AML-193 (cell line): ENCODE measurements at regions not wholly inside any gene's neighbourhood (a gene's known extent, or its start where the extent isn't known, plus 50 kb on each side); places are given as distances from the start of the nearest gene placed in this dataset.

Source experiments
- DNase-seq, 2 experiments: peaks; one replicate each; lab custom pipeline; 2025; lab: John Stamatoyannopoulos, UW

DNA sequence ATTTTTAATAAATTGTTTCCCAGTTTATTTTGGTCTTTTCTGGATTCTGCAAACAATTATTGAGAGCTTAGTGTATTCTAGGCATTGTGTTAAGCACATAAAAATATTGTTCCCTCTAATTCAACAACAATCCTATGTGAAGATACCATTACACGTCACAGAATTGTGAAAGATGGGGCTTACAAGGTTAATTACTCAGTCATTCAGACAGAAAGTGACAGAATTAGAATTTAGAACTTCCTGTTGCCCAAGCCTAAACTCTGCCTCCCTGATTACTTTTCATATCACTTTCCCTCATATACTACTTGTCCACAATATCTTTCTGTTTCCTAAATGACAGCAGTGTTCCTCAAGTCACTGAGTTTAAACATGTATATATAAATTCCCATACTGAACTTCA is 186.7 kb upstream of the VEGFC start:
- DNase-seq: no peak

DNA sequence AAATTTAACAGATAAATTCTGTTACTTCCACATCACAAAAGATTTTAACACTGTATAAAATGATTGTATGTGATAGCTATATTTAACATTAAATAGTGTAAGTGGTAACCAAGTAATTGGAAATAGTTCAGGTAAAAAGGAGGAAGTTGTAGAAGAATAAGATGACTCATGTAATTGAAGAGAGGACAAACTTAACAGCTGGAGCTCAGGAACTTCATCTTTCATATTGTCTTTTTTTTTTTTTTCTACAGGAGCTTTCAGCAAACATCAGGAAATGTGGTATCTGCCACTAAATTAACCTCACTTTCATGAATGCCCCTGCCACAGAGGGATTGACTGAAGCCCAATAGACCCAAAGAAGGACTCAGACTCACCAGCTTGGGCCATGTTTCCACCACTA is 188.4 kb upstream of the VEGFC start:
- DNase-seq: peak in 1 of 2 experiments; percentile 1

DNA sequence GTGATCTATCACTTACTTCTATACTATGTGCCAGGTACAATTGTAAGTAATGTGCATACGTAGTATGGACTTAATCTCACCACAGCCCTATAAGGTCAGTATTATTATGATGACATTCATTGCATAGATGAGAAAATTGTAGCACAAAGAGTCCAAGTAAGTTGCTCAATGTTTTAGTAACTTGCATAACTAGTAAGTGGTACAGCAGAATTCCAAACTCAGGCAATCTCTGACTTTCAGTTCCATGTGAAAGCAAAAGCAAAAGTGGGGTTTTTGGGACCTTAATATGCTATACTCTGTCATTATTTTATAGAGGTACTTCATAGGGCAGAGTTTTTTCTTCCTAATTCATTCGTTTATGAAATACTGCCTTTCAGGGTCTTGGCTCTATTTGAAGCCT is 188.8 kb upstream of the VEGFC start:
- DNase-seq: no peak

DNA sequence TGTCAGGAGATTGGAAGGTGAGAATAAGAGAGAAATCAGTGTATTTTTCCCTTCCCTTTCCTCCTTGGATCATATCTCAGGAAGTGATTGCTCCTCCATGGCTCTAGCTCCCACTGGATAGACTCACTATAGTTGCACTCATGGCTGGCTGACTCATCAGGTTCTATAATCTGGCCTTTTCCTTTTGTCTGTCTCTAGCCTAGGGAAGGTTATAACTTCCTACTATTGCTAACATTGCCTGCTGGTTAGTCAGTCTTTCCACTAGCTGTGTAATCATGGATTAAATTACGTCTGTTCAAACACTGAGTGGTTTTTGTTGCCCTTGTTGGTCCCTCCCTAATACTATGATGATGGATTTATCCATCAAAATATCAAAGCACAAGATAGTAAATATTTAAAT is 195.5 kb upstream of the VEGFC start:
- DNase-seq: no peak

DNA sequence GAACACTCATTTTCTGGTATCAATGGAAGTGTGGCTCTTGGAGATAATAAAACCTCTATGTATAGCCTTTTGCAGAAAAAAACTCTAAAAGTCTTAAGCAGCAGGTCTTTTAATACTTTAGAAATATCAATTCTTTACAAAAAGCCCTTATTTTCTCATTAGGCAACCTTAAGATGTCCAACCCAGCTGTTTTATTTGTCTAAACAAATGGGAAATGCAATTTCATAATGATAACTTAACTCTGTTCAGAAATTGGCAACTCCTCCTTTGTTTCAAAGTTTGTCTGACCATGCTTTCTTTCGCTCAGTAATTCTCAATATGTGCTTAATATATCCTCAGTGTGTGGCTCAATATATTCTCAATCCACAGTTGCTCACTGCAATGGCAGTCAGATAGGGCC is 196.5 kb upstream of the VEGFC start:
- DNase-seq: no peak

DNA sequence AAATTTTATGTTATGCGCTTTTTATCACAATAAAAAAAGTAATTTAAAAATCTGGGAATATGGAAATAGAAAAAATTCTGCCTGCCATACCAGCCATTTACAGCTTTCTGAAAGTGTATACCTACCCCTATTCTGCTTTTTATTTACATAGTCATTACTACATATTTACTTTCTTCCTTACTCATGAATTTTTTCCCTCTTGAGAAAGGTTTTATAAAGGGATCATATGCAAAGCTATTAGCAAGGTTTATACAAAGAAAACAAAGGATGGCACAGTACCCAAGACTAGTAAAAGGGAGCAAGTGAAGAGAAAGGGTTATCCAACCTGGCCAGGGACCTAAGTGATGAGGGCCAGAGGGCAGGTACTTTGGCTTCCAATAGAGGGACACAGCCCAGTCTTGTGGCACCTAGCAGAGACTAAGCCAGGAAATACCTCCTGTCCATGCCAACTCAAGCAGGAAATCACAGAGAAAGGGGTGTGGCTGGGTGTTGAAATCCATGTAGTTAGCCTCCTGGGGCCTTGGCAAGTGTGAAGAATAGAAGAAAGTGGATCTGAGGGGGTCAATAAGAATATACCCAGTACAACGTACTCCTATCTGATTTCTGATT is 207.3 kb upstream of the VEGFC start:
- no peak for DNase-seq

DNA sequence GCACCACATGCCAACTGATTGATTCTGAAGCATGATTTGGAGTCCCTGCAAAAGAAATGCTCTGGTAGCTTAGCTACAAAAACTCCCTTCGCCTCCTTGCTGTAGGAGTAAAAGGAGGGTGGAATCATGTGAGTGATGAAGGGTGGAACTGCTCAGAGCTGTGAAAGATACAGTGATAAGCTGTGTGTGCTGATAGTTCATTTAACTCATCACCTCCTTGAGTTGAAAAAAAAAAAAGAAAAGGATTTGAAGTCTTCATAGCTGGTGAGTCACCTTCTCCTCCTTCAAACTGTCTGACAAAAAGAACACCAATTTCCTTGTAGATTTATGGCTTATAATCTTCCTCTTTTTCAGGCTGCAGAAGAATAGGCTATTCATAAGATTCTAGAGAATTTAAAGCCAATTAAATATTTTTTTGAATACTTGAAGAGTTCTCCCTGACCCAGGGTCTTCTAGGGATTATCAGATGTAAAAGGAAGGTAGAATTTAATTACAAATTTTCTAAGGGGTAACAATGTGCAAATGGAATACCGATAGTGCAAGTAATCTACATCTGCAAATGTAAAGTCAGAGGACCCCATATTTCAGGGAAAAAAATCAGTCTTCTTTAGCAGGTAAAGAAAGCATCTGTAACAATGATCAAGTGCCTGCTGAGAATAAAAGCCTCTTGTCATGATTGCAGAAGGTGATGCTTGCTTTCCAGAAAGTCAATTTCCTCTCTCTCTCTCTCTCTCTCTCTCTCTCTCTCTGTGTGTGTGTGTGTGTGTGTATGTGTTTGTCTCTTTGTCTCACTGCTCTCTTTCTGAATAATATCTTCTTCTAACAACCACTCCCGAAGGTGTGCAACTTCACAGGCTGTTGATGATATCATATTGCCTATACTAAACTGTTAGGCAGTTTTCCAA is 208.8 kb upstream of the VEGFC start:
- DNase-seq: no peak

DNA sequence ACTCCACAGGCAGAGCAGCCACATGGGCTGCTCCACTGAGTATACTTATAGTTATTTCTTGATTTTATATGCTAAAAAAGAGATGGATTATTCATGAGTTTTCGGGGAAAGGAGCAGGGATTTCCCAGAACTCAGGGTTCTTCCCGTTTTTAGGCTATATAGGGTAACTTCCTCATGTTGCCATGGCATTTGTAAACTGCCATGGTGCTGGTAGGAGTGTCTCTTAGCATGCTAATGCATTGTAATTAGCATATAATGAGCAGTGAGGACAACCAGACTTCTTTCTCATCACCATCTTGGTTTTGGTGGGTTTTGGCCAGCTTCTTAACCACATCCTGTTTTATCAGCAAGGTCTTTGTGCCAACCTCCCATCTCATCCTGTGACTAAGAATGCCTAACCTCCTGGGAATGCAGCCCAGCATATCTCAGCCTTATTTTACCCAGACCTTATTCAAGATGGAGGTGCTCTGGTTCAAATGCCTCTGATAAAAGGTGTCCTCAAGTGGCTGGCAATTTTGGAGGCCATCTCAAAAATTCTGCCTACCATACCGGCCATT is 213.0 kb upstream of the VEGFC start:
- DNase-seq: no peak

DNA sequence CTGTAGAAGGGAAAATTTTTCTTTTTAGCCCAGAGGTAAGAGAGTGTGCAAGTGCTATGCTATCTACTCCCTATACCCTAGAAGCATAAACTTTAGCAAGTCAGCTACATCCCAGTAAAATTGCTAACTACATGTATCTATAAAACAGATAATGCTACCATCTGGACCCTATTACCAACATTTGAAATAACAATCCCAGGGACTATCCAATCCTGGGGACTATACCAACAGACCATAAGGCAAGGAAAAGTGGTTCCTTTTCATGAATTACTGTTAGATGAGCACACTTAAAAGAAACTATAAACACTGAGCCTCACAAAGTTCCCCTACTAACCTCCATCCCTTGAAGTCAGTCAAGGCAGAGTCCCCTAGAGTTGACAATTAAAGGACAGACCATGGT is 213.6 kb upstream of the VEGFC start:
- DNase-seq: no peak

DNA sequence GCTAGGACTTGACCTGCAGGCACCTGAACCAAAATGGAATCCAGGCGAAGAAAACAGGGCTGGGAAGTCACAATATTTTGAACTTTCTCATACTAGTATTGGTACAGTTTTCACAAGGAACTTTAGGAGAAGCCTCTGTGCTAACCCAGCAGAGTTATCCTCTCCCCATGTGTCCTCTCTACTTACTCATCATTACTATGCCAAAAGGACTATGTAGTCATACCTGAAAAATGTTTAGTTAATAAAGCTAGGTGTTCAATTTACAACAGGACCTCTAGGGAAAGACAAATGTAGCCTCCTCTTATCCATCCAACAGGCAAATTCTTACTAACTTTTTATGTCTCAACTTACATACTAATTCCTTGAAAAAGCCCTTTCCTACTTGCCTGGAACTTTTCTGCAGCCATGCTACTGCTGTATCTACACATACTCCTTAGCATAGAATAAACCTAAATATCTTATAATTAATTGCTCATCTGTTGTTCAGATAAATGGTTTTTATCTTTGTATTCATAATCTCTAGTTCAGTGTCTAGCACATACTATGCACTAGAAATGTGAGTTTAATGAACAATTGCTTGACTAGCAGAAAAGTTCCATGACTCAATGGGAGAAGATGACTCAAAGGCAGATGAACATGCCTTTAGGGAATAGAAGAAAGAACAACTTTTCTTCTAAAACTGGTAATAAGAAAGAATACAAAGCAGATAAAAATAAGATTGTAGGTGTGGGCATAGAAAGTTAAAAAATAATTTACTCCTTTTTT is 215.5 kb upstream of the VEGFC start:
- no peak for DNase-seq

DNA sequence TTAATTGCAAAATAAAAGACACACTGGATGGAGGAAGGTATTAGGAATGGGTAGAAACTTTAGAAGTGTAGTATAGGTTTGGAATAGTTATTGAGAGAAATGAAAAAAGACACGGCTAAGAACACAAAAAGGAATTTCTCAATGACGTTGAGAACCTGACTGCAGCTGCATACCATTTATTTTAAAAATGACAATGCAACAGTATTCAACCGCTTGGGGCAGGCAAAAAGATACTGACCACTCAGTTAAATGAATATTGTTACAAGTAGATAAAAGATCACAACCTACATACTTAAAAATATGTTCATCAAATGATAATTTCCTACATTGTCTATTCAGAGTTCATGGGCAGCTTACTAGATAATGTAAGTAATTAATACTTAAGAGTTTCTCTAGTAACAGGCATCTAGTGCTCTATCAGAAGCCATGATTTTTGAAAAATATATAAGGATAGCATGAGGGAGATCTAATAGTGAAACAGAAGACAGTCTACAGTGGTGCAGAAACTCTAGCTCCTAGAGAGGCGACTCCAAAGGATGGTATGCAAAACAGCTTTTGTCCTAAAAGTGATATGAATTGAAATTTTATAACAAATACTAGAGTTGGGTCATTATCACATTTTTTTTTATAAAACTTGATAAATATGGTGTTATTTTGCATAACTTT is 216.2 kb upstream of the VEGFC start:
- no peak for DNase-seq

DNA sequence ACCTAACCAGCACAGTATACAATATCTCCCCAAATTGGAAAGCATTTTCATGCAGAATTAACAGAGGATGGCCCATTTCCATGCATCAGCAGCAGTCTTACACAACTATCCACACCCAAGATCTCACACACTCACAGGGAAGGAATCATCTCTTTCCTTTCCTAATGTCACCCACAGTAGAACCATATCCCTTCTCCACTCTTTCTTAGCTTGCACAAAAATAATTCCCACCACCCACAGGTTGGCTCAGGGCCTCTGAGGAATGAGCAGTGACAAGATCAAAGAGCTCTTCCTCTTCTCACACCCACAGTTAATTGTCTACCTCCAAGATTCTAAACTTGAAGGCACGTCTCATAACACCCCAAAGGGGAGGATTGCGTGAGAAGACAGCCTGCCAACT is 217.7 kb upstream of the VEGFC start:
- no peak for DNase-seq

DNA sequence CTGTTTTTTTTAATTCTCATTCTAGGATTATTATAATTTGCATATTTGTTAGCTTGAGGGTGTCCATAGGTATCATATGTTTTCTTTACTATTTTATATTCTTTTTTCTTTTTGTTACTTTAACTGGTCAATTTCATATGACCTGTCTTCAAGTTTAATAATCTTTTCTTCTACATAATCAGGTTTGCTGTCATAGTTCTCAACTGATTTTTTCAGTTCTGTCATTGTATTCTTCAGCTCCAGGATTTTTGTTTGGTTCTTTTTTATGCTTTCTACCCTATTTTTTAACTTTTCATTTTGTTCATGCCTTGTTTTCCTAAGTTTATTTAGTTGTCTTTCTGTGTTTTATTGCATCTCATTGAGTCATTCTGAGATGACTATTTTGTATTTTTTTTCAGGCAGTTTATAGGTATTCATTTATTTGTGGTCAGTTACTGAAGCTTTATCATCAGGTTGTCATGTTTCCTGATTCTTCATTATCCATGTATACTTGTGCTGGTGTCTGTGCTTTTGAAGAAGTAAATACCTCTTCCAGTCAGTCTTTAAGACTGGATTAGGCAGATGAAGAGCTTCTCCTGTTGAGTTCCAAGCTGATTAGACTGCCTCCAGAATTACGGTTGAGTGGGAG is 220.3 kb upstream of the VEGFC start:
- no peak for DNase-seq

DNA sequence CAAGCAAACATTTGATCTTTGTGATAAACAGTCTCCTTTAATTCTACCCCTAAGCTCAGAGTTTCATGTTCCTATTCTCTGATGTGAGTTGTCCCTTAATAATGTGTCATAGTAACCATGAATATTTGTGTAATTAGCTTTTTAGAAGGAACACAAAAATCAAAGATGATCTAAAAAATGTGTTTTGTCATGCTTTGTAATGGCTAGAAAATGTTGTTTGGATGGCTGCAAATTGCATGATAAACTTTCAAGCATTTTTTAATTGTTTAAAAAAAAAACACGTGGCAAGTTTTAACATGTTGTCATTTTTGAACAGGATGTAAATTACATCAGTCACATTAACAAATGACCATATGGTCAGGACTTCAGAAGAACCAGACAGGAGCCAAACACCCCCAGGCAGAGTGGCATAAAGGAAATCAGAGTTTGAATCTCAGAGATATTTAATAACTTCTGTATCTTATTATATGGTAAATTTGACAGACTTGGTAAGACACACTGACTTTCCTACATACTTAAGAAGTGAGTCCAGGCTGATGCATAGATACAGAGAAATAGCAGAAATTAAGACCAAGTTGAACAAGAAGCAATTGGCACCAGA is 223.9 kb upstream of the VEGFC start:
- no peak for DNase-seq

DNA sequence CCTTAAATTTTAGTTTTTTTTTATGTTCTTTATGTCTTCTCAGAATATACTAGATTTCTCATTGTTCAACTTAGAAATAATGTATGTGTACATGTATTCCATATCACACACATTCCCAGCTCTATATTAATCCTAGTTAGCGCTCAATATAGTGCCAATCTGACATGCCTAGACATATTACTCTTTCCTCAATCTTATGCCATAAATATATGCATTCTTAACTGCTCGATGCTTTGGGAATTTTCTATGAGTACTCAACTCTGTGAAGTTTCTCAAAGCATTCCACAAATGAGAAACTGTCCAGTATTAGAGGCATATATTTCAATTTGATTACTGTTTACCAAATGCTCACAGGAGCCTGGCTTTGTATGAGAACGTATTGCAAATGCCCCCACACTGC is 231.2 kb upstream of the VEGFC start:
- DNase-seq: no peak

DNA sequence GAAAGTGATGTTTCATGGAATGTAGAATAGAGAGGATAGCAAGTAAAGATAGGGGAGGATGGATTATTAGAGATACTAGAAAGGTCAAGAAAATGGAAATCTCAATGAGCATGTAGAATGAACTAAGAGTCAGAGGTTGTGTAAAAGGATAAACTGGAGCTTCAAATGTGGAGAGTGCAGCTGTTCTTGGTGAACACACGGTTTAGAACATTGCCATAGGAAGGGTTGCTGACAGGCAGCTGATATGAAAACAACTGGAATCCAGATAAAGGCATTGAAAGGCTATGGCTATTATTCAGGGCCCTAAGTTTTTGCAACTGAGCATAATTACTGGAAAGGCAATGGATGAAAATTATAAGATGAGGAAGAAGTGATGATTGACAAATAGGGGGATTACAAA is 239.6 kb upstream of the VEGFC start:
- DNase-seq: no peak

DNA sequence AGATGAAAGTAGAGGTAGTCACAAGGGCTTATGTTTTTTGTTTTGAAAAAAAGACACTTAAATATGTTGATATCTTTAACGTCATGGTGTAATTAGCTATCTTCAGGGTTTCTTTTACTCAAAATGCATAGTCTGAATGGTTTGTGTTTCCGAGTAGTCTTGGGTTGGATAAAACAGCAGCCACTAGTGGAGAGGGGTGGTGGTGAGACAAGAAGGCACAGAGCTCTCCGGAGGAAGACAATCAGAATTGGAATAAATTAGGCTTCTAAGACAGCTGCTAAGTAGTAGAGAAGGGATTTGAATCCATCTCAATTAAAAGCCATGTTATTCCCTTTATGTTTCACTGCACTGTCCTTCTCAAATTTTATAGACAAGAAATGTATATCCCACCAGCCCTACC is 240.4 kb upstream of the VEGFC start:
- no peak for DNase-seq

DNA sequence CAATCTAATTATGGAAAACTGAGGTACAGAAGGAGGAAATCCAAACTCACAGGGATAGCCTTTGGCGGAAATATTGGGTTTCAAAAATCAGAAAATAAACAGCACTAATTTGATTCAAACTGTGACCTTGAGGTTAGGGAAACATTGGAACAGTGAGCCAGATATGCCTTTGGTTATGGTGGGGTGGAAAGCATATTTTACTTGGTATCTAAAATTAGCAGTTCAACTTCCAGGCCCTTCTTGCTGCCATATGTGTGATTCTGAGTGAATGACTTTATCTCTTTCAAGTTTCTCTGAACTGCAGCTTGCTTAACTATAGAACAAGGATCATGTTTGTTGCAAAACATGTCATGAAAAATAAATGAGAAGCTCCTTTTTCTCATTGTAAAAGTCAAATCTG is 240.9 kb upstream of the VEGFC start:
- DNase-seq: no peak

DNA sequence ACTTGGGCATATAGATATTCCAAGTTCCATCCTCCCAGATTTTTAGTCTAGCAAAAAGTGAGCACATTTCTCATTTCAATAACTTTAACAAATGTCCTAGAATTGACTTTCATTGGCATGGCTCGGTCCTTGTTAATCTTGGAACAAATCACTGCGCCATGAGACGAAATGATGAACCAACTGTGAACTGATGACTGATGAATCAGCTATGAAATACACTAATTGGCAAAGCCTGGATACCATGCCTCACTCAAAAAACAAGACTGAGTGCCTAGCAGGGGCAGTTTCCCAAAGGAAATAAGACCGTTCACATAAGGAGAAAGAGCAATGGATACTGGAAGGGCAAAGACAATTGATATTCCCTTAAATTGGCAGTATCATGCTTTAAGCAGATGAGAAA is 248.6 kb upstream of the VEGFC start:
- DNase-seq: no peak

DNA sequence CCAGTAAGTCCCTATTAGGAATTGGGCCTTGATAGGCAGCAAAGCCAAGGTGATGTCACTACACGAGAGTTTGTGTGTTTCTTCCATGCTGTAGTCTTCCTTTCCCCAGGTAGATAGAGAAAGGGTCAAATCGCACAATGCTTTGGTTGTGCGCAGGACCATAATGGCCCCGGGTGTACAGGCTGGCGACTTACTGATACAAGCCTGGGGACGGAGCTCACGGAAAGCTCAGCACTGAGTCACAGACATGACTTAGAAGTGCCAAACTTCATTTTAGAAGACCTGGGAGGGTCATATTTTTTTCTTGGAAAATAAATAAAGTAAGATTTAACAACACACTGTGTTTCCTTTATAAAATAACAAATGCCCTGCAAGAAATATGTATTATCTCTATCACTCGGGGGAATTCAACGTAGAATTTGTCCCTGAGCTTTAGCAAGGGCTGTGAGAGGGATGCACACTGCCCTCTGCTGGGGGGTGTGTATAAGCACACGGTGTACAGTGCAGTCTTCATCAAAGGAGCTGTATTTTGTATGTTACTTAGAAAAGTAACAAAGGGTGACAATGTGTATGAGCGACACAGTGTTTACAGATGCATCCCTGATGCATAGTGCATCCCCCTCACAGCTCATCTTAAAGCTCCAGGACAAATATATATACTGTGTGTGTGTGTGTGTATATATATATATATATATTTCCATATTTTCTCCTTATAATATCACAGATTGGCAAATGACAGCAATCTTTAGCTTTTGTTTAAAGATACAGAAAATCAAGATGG is 254.5 kb upstream of the VEGFC start:
- DNase-seq: peak; percentile 56 to 65

DNA sequence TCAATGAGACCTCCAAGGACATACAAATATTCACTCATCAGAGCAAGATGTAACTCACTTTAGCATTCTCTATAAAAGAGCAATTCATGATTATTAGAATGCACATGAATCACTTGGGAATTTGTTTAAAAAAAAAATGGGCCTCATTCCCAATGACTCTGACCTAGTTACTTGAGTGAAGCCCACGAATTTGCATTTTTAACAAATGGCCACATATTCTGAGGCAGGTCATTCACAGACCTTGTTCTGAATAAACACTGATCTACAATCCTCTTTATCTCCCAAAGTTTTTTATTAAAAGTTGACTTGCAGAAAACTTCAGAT is 255.1 kb upstream of the VEGFC start:
- no peak for DNase-seq
